HCT116 (cell line): ENCODE measurements at regions not wholly inside any gene's neighbourhood (a gene's known extent, or its start where the extent isn't known, plus 50 kb on each side); places are given as distances from the start of the nearest gene placed in this dataset.

Experiments used
- ATAC-seq: fragments of 200-7000 bp; cut with Tn5 transposase; 2 replicates; pipeline ENCODE4 v1.9.1; 2020; ENCODE audit warnings: mild to moderate bottlenecking, moderate library complexity
- BruUV-seq: library from RNA; stranded (reverse); fragments of 400-500 nt; replicated peaks from 2 replicates; lab custom pipeline; 2021; lab: Mats Ljungman, UMichigan
- CTCF ChIA-PET: fragments of 300-600 bp; sonication (Branson Sonifier 250); formaldehyde crosslinking; loops from one replicate; lab custom pipeline; 2021; ENCODE audit warnings: antibody characterized with exemption; lab: Charles Lee
- POLR2A ChIA-PET: fragments of 300-600, 350-600 bp; sonication (Branson Sonifier 250); formaldehyde crosslinking; loops from one replicate; lab custom pipeline; 2021; ENCODE audit warnings: antibody characterized with exemption; lab: Charles Lee
- RAD21 ChIA-PET, 2 experiments: fragments of 300-600 bp; sonication (Branson Sonifier 250); formaldehyde crosslinking; loops; one replicate each; lab custom pipeline; 2023; ENCODE audit warnings: low total read pairs in 2 of 2; ENCODE audit not compliant: uncharacterized antibody in 2 of 2, unreplicated experiment in 2 of 2, low non-redundant PET in 1 of 2; lab: Charles Lee
- DNase-seq: peaks from one replicate; pipeline ENCODE4 v3.0.0-alpha.2; 2010; ENCODE audit warnings: low read depth, low spot score
- H2AFZ ChIP-seq: fragments of 200-600 bp; shearing (Covaris generic), sonication (generic); 2 replicates; pipeline ENCODE4 v1.6.1; 2017; ENCODE audit warnings: low read depth, mixed run types, mixed read lengths, antibody characterized with exemption, low read length; ENCODE audit not compliant: poor library complexity, severe bottlenecking
- H3K27ac ChIP-seq: 2 replicates; pipeline ENCODE4 v1.5.1; 2012; ENCODE audit warnings: low read depth, low read length
- H3K27me3 ChIP-seq: fragments of 200-600 bp; sonication (generic); 2 replicates; pipeline ENCODE4 v1.6.1; 2016; ENCODE audit warnings: mixed run types, low read length, mixed read lengths; ENCODE audit not compliant: insufficient read depth
- H3K36me3 ChIP-seq, 2 experiments: fragments of 200-500 bp in 1 of 2; fragments of 200-600 bp in 1 of 2; sonication (Bioruptor generic) in 1 of 2; sonication (generic) in 1 of 2; 2 replicates each; pipeline versions ENCODE4 v1.5.1 to v1.6.1; 2014 to 2016; ENCODE audit warnings: low read length in 2 of 2, inconsistent platforms in 1 of 2, mixed read lengths in 1 of 2, mixed run types in 1 of 2; ENCODE audit not compliant: insufficient read depth in 2 of 2, control insufficient read depth in 1 of 2
- H3K4me1 ChIP-seq, 2 experiments: fragments of 200-600 bp in 1 of 2; sonication (generic) in 1 of 2; 2 replicates each; pipeline versions ENCODE4 v1.5.1 to v1.6.1; 2012 to 2017; ENCODE audit warnings: low read length in 2 of 2, inconsistent platforms in 1 of 2, mild to moderate bottlenecking in 1 of 2, mixed read lengths in 1 of 2, mixed run types in 1 of 2, moderate library complexity in 1 of 2; ENCODE audit not compliant: insufficient read depth in 2 of 2, control insufficient read depth in 1 of 2
- H3K4me2 ChIP-seq: fragments of 200-600 bp; sonication (generic); 2 replicates; pipeline ENCODE4 v1.6.1; 2017; ENCODE audit warnings: mixed run types, low read length, mixed read lengths
- H3K4me3 ChIP-seq, 2 experiments: fragments of 200-600 bp in 1 of 2; sonication (generic) in 1 of 2; replicated peaks in 1 of 2; 2 replicates each; pipeline ENCODE4 v1.5.1; 2011 to 2016; ENCODE audit warnings: low read length in 2 of 2, control low read depth in 1 of 2, low read depth in 1 of 2, mild to moderate bottlenecking in 1 of 2, mixed read lengths in 1 of 2, mixed run types in 1 of 2
- H3K79me2 ChIP-seq: fragments of 200-600 bp; sonication (generic); 2 replicates; pipeline ENCODE4 v1.6.1; 2017; ENCODE audit warnings: mild to moderate bottlenecking, mixed run types, low read length, moderate library complexity, mixed read lengths; ENCODE audit not compliant: insufficient read depth
- H3K9ac ChIP-seq: fragments of 200-600 bp; sonication (generic); 2 replicates; pipeline ENCODE4 v1.6.1; 2016; ENCODE audit warnings: low read length, mixed read lengths
- H3K9me2 ChIP-seq: fragments of 200-600 bp; sonication (generic), shearing (Covaris generic); 2 replicates; pipeline ENCODE4 v1.6.1; 2017; ENCODE audit warnings: mixed run types, mild to moderate bottlenecking, moderate library complexity; ENCODE audit not compliant: insufficient read depth
- H3K9me3 ChIP-seq, 2 experiments: fragments of 200-500 bp in 1 of 2; fragments of 200-600 bp in 1 of 2; sonication (Bioruptor generic) in 1 of 2; sonication (generic) in 1 of 2; 2 replicates each; pipeline ENCODE4 v1.6.1; 2014 to 2017; ENCODE audit warnings: low read length in 2 of 2, mixed read lengths in 2 of 2, inconsistent platforms in 1 of 2, low read depth in 1 of 2, mild to moderate bottlenecking in 1 of 2, mixed run types in 1 of 2, moderate library complexity in 1 of 2; ENCODE audit not compliant: control insufficient read depth in 1 of 2, insufficient read depth in 1 of 2
- H4K20me1 ChIP-seq: fragments of 200-600 bp; sonication (generic), shearing (Covaris generic); 2 replicates; pipeline ENCODE4 v1.6.1; 2017; ENCODE audit warnings: mixed run types, mild to moderate bottlenecking, moderate library complexity; ENCODE audit not compliant: insufficient read depth
- CBX3 ChIP-seq: IDR thresholded peaks from 2 replicates; pipeline ENCODE4 v1.6.1; 2012; ENCODE audit warnings: low read depth
- CEBPB ChIP-seq: IDR thresholded peaks from 2 replicates; pipeline ENCODE4 v1.6.1; 2012; ENCODE audit warnings: low read depth
- CTCF ChIP-seq, 3 experiments: fragments of 200-600 bp in 1 of 3; sonication (generic) in 1 of 3; IDR thresholded peaks in 2 of 3; conservative IDR thresholded peaks in 1 of 3; 2 replicates each; pipeline ENCODE4 v1.5.1; 2012 to 2017; ENCODE audit warnings: low read depth in 2 of 3, low read length in 2 of 3, antibody characterized with exemption in 1 of 3, borderline replicate concordance in 1 of 3, control low read depth in 1 of 3, mild to moderate bottlenecking in 1 of 3, mixed read lengths in 1 of 3, mixed run types in 1 of 3, moderate library complexity in 1 of 3; ENCODE audit not compliant: insufficient read depth in 1 of 3
- ELF1 ChIP-seq: IDR thresholded peaks from 2 replicates; pipeline ENCODE4 v1.6.1; 2012; ENCODE audit warnings: low read depth, borderline replicate concordance
- EZH2 ChIP-seq: fragments of 200-600 bp; sonication (generic); IDR thresholded peaks from 2 replicates; pipeline ENCODE4 v1.6.1; 2017; ENCODE audit warnings: antibody characterized with exemption, mixed run types
- EZH2phosphoT487 ChIP-seq: fragments of 200-600 bp; IDR thresholded peaks from 2 replicates; pipeline ENCODE4 v1.6.1; 2018; ENCODE audit warnings: antibody characterized with exemption, borderline replicate concordance
- JUND ChIP-seq: IDR thresholded peaks from 2 replicates; pipeline ENCODE4 v1.6.1; 2012
- POLR2A ChIP-seq: IDR thresholded peaks from 2 replicates; pipeline ENCODE4 v1.7.0; 2011; ENCODE audit warnings: borderline replicate concordance; ENCODE audit not compliant: insufficient read depth, insufficient read length; ENCODE audit errors: extremely low read depth
- POLR2AphosphoS5 ChIP-seq: IDR thresholded peaks from 2 replicates; pipeline ENCODE4 v1.6.1; 2011; ENCODE audit warnings: mild to moderate bottlenecking, low read depth, low read length, moderate library complexity
- REST ChIP-seq: IDR thresholded peaks from 2 replicates; pipeline ENCODE4 v1.6.1; 2012; ENCODE audit warnings: low read depth
- SIN3A ChIP-seq: IDR thresholded peaks from 2 replicates; pipeline ENCODE4 v1.6.1; 2012; ENCODE audit warnings: low read depth
- TCF7L2 ChIP-seq: IDR thresholded peaks from 2 replicates; pipeline ENCODE4 v1.7.0; 2011; ENCODE audit warnings: borderline replicate concordance, inconsistent platforms; ENCODE audit not compliant: insufficient read depth, insufficient read length; ENCODE audit errors: extremely low read depth
- YY1 ChIP-seq: IDR thresholded peaks from 2 replicates; pipeline ENCODE4 v1.6.1; 2011; ENCODE audit warnings: low read length, low read depth, moderate library complexity, mild to moderate bottlenecking; ENCODE audit not compliant: insufficient replicate concordance; ENCODE audit errors: extremely low read depth
- ZBTB33 ChIP-seq: IDR thresholded peaks from 2 replicates; pipeline ENCODE4 v1.6.1; 2011; ENCODE audit warnings: mild to moderate bottlenecking, low read length, moderate library complexity; ENCODE audit not compliant: insufficient replicate concordance; ENCODE audit errors: extremely low read depth
- ZFX ChIP-seq: fragments of 450-650 bp; IDR thresholded peaks from 2 replicates; pipeline ENCODE4 v1.6.1; 2017
- ZNF274 ChIP-seq: fragments of 200-500 bp; sonication (Bioruptor generic); IDR thresholded peaks from 2 replicates; pipeline ENCODE4 v1.6.1; 2014; ENCODE audit warnings: mild to moderate bottlenecking, low read depth, low read length, inconsistent platforms
- intact Hi-C: fragments of 100-400 bp; cut with micrococcal nuclease; formaldehyde crosslinking; loops from 2 replicates; pipeline ENCODE4 v1.10.0; 2022
- TF ChIP-seq, protein P1 (sequence below): IDR thresholded peaks from 2 replicates; pipeline ENCODE4 v1.6.1; 2012
- TF ChIP-seq, protein P2 (sequence below): IDR thresholded peaks from 2 replicates; pipeline ENCODE4 v1.6.1; 2012

DNA sequence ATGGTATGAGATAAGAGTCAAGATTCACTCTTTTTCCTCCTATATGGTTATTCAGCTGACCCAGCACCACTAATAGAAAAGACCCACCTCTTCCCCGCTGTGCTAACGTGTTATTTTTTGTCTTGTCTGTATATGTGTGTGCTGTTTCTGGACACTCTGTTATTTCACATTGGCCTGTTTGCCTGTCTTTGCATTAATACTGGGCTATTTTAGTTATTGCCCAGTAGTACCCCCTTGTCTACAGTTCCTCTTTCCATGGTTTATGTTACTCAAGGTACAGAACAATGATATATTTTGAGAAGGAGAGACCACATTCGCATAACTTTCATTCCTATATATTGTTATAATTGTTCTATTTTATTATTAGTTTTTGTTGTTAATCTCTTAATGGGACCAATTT is 74.0 kb upstream of the SIAH1 start:
- BruUV-seq = no TSS peak
- Histone ChIP-seq H3K9ac (no peak overlapping the region), H3K4me1 (peaks cover 5 to 19% of the 10 kb centered on the region in 2 experiments; a peak in 2 of 4 replicates), H3K4me2 (no peak overlapping the region), H3K27ac (no peak overlapping the region), H3K9me2 (no peaks in the 10 kb centered on the region), H3K79me2 (no peaks in the 10 kb centered on the region), H3K4me3 (no peak overlapping the region), H4K20me1 (no peaks in the 10 kb centered on the region), H2AFZ (no peak overlapping the region), H3K36me3 (no peaks in the 10 kb centered on the region), H3K9me3 (no peaks in the 10 kb centered on the region), H3K27me3 (no peaks in the 10 kb centered on the region)
- intact Hi-C loops = no loop called here
- ChIA-PET CTCF (no interaction called here), POLR2A (no interaction called here), RAD21 (no interaction called here)
- ATAC-seq (no peak), DNase-seq (no peak)
- TF ChIP-seq, protein P1, sequence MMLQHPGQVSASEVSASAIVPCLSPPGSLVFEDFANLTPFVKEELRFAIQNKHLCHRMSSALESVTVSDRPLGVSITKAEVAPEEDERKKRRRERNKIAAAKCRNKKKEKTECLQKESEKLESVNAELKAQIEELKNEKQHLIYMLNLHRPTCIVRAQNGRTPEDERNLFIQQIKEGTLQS = no peak
- TF ChIP-seq YY1 = no peak
- no peak for TF ChIP-seq POLR2A
- no peak for TF ChIP-seq ZFX
- no peak for TF ChIP-seq JUND
- TF ChIP-seq, protein P2, sequence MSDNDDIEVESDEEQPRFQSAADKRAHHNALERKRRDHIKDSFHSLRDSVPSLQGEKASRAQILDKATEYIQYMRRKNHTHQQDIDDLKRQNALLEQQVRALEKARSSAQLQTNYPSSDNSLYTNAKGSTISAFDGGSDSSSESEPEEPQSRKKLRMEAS = no peak
- TF ChIP-seq ZBTB33 = no peak
- TF ChIP-seq SIN3A = no peak
- TF ChIP-seq ZNF274 = no peak
- TF ChIP-seq POLR2AphosphoS5 = no peak
- TF ChIP-seq REST = no peak
- TF ChIP-seq CTCF (IDR thresholded peaks at IDR 0.05 in 2 of 3, conservative IDR thresholded peaks at IDR 0.05 in 1 of 3; ENCODE audit: borderline replicate concordance in 1 of 3, insufficient read depth in 1 of 3, low read depth in 2 of 3, low read length in 2 of 3) = no peak
- no peak for TF ChIP-seq EZH2
- TF ChIP-seq TCF7L2 = no peak
- no peak for TF ChIP-seq CBX3
- no peak for TF ChIP-seq EZH2phosphoT487
- no peak for TF ChIP-seq ELF1
- TF ChIP-seq CEBPB = no peak
